ENCODE measurements at regions not wholly inside any gene's neighbourhood (a gene's known extent, or its start where the extent isn't known, plus 50 kb on each side); places are given as distances from the start of the nearest gene placed in this dataset.
"Not testable (repeated sequence)": the region's sequence is repeated elsewhere in the genome, so short reads cannot be mapped to it uniquely, and the experiment has no call there.

DNA sequence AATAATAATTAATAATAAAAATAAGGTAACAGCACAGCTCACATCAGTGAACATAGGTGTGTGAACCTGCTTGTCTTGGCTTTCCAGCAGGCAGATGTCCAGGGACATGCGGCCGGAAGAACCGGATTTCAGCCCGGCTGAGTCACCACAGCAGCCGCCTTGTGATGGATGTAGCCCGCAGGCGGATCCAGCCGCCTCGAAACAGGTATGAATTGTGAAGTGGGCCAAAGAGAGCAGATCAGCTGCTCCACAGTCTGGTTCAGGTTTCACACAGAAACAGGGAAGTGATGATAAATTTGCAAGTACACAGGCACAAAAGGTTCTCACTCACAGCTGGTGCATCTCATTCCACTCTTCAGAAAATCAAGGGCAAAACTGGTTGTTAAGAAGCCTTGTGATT, 55.1 kb downstream of the ID4 start:
- no peak for DNase-seq

DNA sequence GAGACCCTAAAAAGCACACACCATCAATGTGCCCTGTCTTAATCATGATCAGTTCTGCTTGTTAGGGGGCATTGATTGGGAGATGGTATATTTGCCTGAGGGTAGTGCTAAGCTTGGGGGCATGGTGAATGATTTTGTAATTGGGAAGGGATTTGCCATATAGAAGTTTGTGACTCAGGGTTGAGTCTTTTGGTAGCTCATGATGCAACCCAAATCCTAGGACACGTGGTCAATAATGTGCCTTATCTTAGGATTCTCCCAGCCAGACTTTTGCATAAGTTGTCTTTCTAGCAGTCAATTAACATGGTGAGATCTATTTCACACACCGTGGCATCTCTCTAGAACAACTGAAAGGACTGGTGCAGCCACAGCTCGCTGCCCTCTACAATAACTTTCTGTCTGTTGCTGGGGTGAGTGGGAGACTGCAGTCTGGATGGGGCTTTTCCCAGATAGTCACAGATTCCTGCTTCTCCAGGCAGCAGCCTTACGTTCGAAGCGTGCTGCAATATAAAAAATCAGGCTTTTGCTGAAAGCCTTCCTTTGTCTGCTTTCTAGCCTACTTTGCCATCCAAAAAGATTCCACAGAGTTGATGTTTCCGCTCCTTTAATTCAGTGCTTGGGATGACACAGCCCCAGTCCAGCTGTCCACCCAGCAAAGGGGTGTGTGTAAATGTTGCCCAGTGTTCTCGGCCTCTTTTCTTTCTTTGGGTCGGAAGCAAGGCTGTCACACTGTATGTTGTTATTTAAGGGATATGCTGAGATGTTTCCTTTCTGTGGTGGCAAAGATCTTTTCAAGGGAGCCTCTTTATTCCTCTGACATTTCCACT, 58.9 kb downstream of the ID4 start:
- DNase-seq: no peak

DNA sequence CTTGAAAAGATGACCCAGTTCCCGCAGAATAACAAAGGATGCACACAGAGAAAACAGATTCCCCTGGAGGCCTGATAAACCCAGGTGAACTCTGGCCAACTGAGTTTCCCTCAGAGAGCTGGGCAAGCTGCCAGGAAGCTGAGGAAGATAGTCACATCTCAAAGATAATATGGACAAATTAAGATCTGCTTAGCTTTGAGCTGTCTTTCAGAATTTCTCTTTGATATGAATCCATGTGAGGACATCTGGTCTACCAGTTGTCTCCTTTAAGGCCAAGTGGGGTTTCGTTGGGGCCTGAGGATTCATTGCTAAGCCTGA, 59.5 kb downstream of the ID4 start:
- DNase-seq: no peak

DNA sequence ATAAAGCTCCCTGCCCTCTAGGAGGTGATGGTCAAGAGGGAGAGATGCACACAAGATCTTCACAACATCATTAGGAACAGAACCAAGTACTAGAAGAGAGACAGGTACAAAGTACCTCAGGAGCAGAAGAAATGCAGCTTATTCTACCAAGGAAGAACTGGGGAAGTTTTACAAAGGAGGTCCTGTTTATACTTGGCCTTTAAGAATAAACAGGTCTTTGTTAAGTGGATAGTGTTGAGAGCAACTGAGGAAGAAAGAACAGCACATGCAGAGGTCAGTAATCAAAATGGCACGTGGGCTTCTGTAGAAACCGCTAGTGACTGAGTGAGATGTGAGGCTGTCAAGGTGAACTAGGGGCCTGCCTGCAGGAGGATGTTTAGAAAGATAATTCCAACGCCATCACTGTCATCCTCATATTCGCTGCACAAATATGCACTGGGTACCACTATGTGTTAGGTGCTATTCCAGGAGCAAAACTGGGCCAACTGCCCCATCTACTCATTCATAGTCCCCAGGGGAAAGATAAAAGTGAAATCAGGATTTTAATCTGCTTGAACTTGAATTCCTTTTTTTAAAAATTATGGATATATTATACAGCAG, 61.1 kb downstream of the ID4 start:
- no peak for DNase-seq

DNA sequence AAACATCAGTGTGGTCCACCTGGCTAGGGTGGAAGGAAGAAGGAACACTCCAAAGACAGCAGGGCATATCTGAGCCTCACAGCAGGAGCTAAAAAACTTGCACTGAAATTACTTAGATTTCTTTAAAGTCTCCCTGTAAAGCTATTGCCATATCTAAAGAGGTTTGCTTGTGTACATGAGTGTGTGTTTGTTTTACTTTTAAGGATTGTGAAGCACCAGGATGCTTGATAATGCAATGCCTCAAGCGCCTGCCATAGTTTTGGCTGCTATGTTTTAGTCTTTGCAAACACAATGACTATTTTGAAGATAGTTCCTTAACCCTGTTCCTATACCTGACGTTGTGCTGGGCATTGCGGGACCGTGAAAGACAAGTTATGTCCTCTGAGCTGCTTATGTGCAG, 65.0 kb downstream of the ID4 start:
- DNase-seq: no peak

DNA sequence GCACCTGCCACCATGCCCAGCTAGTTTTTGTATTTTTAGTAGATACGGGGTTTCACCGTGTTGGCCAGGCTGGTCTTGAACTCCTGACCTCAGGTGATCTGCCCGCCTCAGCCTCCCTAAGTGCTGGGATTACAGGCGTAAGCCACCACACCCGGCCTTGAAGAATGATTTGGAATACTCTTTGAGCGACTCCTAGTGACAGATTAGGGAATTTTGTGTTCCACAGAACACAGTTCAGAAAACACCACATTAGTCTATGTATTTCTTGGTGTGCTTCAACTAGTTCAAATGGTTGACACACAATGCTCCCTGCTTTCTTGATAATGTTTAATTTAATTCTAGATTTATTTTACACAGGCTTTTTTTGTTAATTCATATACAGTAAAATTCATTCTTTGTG, 67.2 kb downstream of the ID4 start:
- not testable (repeated sequence) for DNase-seq

DNA sequence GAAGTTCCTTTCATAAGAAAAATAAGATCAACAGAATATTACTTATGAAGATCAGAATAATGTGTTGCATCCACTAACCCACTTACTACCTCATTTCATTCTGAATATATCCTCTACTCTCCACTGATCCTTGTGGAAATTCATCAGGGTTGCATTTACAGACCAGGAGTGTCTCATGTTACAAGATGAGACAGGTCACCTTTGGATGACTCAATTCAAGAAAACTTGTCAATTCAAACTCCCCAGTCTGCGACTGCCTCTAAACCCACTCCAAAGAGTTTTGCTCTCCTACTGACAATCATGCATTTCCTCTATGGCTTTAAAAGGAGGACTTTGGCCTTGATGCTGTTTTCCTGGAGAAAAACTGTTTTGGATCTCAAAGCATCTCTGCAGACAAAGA, 68.4 kb downstream of the ID4 start:
- no peak for DNase-seq

DNA sequence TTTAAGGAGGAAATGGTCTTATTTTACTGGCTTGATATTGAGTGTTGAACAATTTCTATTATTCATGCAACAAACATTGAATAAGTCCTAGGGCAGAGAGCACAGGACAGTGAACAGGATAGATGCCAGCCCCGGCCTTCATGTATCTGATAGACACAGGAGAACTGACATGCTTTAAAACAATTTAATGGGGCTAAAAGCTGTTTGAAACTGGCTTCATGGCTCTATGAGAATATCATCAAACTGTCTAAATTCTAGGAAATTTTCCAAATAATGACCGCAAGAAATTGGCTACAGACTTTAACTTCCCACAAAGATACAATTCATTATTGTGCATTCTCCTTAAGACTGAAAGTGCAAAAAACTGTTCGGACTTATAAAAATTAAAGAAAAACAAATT, 69.0 kb downstream of the ID4 start:
- no peak for DNase-seq

DNA sequence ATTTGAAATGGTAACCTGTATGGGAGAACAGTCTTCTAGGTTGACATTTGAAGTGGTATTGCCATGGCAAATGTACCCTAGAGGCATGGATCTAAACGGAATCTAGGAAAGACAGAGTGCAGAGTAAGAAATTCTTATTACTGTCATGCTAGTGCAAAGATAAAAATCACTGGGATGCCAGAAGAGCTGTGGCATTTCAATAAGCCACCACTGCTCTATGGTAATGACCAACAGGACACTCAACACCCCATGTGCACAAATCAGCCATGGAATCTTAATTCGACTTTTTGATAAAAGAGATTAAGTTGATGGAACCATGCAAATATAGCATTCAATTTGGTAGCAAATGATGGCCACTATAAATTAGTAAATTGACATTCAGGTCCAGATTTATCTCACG, 74.1 kb downstream of the ID4 start:
- DNase-seq: no peak

DNA sequence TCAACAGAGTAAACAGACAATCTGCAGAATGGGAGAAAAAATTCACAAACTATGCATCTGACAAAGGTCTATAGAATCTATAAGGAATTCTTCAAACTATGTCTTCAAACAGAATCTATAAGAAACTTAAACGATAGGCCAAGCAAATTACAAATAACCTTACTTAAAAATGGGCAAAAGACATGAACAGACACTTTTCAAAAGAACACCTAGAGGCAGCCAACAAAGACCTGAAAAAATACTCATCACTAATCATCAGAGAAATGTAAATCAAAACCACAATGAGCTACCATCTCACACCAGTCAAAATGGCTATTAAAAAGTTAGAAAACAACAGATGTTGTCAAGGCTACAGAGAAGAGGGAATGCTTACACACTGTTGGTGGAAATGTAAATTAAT, 81.3 kb downstream of the ID4 start:
- no peak for DNase-seq

DNA sequence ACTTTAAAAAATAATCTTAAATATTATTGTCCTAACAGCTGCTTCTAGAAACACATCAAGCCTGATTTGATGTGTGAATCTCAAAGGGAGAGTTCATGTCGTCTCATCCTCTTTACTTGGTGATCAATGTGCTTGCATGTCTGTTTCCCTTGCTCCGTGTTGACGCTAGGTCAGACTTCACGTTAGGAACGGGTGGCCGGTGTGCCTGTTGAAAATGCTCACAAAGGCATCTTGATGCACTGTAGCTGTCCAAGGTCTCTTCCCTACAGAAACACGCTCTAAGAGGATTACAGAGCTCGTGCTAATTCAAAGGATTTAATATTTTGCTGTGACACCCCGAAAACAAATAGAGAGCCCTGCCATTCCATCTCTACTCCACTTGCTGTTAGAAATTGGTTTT, 84.6 kb downstream of the ID4 start:
- DNase-seq: no peak

DNA sequence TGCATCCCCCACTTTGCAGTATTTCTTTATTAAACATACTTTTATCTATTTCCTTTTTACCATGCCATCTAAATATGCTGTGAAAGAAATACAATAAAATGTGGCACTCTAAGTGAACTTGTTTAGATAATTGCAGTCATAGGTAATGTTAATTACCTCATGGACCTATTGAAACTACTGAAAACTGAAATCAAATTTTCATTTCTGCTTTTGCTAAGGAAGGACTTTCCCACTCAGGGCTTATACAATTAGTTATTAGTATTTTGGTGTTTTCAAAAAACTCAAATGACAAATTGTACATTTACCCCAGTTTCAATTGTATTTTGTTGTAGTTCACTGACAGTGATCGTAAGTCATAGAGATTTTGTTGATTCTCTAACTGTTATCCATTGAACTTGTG, 88.4 kb downstream of the ID4 start:
- DNase-seq: no peak

DNA sequence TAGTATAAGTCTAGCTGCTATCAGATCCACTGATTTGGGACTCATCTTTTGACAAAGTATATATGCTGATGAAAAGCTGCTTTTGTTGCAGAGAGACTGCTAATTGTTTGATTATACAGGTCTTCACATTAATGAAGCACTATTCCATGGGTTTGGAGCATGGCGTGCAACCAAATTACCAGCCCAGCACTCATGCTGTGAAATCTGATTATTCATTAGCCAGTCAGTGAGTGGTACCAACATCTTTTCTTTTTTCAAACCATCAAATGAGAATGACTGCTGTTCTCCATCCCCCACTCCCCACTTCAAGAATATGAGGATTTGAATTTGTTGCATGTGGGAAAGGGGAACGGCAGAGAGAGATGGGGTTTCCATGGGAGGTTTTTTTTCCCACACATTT, 91.3 kb downstream of the ID4 start:
- no peak for DNase-seq

DNA sequence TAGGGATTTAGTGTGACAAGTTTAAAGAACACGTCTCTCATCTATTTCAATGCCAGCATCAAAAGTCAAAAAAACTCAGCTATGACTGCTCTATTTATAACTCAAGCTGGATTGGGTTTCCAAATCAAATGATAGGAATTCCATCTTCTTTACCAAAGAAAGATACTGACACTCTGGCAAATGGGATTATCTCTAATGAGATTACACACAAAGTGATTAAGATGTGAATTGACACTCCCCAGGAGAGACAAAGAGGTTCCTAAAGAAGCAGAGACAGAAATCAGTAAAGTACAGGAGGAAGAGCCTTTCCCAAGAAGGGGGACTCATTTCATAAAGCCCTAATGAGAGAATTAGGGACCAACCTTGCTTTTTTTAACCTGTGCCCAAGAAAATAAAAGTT, 92.1 kb downstream of the ID4 start:
- DNase-seq: no peak

DNA sequence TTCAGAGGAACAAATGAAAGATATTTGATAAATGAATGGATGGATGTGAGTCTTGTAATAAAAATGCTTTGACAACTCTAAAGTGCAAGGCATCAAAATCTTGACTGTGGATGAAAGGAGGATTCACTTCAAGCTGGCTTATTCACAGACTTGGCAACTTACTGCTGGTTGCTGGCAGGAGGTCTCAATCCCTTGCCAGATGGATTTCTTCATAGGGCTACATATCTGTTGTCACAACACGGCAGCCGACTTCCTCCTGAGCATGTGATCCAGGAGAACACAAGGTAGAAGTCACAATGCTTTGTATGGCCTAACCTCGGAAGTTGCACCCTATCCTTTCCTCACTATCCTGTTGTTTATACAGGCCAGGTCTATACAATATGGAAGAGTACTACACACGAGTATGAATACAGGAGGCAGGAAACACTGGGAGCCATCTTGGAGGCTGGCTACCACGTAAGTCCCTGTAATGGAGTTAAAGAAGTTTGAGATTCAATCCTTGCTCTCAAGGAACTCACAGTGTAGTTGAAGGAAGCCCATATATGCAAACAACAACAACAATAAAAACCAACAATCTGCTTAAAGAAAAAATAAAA, 97.9 kb downstream of the ID4 start:
- DNase-seq: no peak

DNA sequence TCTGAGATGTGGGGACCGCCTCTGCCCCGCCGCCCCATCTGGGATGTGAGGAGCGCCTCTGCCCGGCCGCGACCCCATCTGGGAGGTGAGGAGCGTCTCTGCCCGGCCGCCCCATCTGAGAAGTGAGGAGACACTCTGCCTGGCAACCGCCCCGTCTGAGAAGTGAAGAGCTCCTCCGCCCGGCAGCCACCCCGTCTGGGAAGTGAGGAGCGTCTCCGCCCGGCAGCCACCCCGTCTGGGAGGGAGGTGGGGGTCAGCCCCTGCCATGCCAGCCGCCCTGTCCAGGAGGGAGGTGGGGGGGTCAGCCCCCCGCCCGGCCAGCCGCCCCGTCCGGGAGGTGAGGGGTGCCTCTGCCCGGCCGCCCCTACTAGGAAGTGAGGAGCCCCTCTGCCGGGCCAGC, 102.2 kb downstream of the ID4 start:
- DNase-seq: not testable (repeated sequence)

DNA sequence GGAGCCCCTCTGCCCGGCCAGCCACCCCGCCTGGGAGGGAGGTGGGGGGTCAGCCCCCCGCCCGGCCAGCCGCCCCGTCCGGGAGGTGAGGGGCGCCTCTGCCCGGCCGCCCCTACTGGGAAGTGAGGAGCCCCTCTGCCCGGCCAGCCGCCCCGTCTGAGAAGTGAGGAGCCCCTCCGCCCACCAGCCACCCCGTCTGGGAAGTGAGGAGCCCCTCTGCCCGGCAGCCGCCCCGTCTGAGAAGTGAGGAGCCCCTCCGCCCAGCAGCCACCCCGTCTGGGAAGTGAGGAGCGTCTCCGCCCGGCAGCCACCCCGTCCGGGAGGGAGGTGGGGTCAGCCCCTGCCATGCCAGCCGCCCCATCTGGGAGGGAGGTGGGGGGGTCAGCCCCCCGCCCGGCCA, 102.8 kb downstream of the ID4 start:
- not testable (repeated sequence) for DNase-seq

DNA sequence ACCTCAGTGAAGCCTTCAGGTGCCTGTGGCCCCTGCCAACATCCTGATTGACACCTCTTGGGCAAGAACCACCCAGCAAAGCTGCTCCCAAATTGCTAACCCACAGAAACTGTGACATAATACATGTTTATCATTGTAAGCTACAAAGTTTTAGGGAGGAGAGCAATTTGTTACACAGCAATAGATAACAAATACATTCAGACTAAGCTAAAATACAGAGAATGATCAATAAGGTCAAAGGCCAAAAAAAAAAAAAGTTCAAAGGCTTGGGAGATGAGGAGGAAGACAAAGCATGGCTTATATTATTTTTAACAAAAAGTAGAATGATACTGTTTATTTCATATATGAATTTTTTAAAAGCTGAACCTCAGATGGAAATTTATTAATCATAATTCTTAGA, 105.9 kb downstream of the ID4 start:
- no peak for DNase-seq

DNA sequence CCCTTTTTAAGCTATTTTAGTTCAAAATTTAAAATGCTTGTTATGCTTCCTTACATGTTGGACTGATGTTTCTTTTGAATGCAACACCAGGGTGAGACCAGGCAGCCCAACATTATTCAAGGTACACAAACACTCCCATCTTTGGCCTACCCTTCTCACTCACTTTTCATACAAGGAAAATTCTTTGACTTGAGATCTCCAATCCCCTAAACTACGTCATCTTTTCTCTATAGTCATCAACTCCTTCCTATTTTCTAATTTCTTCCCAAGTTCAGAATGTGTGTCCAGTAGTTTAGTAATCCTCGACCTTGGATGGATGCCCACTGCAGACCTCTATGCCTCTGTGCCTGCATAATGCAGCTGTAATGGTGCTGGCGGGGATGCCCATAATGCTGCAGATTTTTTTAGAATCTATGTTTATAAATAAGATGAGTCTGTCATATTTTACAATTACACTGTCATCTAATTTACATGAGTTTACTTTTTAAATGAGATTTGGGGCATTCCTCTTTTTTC, 108.7 kb downstream of the ID4 start:
- DNase-seq: no peak

DNA sequence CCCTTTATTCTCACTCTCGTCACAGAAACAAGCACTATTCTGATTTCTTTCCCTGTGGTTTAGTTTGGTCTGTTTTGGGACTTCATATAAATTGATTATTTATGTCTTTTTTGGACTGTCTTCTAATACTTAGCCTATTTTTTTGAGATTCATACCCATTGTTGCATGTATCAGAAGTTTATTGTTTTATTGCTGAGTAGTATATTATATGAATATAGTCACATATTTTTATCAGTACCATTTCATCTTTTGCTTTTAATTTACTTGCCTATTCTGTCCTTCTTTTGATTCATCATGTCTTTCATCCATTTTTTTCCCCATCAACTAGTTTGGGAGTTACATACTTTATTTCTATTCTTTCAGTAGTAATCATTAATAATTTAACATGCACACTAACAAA, 112.0 kb downstream of the ID4 start:
- DNase-seq: no peak

DNA sequence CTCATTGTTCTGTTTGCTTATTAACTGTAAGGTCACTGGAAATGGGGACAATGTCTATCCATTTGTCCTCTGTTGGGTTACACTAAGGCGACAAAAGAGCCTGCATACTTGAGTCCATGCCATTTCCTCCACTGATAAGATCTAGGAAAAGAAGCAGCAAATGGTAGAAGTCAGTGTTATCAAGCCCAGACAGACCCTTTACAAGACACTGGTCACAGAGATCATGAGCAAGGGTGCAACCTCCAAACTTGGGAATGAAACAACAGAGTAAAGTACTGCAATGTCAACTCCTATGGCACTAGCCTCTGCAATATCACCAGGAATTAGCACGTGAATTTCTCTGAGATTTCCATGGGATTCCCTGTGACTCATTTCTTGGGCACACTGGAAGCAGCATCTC, 126.9 kb downstream of the ID4 start:
- no peak for DNase-seq

DNA sequence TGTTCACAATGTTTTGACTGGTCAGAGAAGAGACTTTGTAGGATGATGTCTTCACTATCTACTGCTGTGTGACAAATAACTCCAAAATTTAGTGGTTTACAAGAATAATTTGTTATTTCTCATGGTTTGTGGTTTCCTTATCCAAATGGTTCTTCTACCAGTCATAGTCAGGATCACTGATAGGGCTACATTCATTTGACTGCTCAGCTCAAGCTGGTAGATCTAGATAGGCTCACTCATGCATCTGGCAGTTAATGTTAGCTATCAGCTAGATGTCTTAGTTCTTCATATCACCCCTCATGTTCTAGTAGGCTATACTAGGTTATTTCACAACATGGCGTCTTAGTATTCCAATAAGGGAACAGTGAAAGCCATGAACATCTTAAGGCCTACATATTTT, 131.0 kb downstream of the ID4 start:
- no peak for DNase-seq

DNA sequence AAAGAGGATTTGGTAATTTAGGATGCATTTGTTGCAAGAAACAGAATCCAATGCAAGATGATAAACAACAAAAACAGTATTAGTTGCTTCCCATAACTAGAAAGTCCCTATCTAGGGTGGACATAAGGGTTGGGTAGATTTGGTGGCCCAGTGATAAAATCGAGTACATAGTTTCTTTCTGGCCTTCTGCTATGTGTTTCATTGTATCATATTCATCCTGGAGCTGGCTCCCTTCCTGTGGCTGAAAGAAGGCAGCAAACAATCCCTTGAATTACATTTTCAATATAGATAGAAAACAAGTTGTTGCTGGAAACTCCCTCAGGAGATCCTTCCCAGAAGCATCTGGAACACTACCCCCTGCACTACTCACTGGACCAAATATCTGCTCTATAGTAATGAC, 135.1 kb downstream of the ID4 start:
- DNase-seq: no peak

DNA sequence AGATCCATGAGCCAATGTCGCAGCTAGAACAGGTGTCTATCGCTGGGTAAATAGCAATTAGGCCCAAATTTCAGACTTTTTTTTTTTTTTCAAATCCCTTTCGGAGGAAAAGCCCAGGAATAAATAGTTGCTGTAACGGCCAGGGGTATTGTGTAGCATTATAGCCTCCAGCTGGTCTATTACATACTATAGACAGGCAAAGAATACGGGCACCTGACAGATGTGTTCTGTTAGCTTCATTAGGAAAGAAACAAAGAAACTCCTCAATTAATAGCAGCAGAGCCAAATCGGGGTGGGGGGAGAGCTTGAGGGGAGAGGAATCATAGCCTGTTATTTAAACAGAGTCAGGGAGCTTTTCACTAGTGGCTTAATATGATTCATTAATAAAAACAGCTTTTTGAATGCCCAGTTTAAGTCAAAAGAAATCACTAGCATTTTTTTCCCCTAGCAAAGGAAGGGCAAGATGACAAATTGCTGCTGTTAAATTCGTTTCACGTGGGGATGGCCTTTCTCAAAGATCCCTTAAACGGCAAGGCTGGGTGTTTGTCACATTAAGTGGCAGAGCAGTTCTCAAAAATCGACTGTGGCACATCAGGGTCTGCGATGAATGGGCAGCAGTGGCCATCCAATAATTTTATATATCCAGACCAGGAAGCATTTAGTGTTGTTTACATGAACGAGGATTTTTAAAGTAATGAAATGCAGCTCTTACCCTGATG, 139.4 kb downstream of the ID4 start:
- DNase-seq: no peak
